Prostate gland (tissue), 2 donors: ENCODE measurements at regions not wholly inside any gene's neighbourhood (a gene's known extent, or its start where the extent isn't known, plus 50 kb on each side); places are given as distances from the start of the nearest gene placed in this dataset.

Experiments
- CTCF ChIP-seq, 4 experiments: fragments of 200-600 bp in 2 of 4; fragments of 450-650 bp in 2 of 4; sonication (generic) in 2 of 4; IDR thresholded peaks; 1 replicate in 3 of 4; 2 replicates in 1 of 4; pipeline ENCODE4 v1.5.1; 2016 to 2019; ENCODE audit warnings: antibody characterized with exemption in 4 of 4, mild to moderate bottlenecking in 2 of 4, moderate library complexity in 2 of 4
- POLR2A ChIP-seq: fragments of 450-650 bp; IDR thresholded peaks from one replicate; pipeline ENCODE4 v1.6.1; 2016; ENCODE audit warnings: antibody characterized with exemption, mild to moderate bottlenecking
- POLR2AphosphoS5 ChIP-seq: sonication (generic); formaldehyde crosslinking; IDR thresholded peaks from one replicate; pipeline ENCODE4 v1.6.1; 2017; ENCODE audit warnings: antibody characterized with exemption

GRCh38 chr21:35204850-35205541 lies 155.9 kb upstream of the RUNX1 start:
- TF ChIP-seq POLR2A (no peak), CTCF (IDR thresholded peaks at IDR 0.05) (no peak), POLR2AphosphoS5 (peak; percentile 9)
